Breast epithelium (tissue), 4 donors: ENCODE measurements at regions not wholly inside any gene's neighbourhood (a gene's known extent, or its start where the extent isn't known, plus 50 kb on each side); places are given as distances from the start of the nearest gene placed in this dataset.

Experiments
- DNase-seq, 2 donors: peaks; one replicate each; pipeline ENCODE4 v3.0.0-alpha.2; 2019; ENCODE audit warnings: low spot score in 2 of 2
- H3K27ac ChIP-seq, 2 donors: fragments of 200-600 bp; sonication (generic) in 1 of 2; one replicate each; pipeline ENCODE4 v1.5.1; 2016 to 2019; ENCODE audit warnings: mild to moderate bottlenecking in 1 of 2
- H3K27me3 ChIP-seq, 2 donors: fragments of 200-600 bp; sonication (generic) in 1 of 2; one replicate each; pipeline versions ENCODE4 v1.5.1 to v1.6.0; 2017 to 2019; ENCODE audit warnings: control low read depth in 1 of 2, mild to moderate bottlenecking in 1 of 2
- H3K36me3 ChIP-seq: fragments of 200-600 bp; one replicate; pipeline ENCODE4 v1.5.1; 2019
- H3K4me1 ChIP-seq, 2 donors: fragments of 200-600 bp; sonication (generic); one replicate each; pipeline ENCODE4 v1.5.1; 2016 to 2019; ENCODE audit warnings: control low read depth in 1 of 2
- H3K4me3 ChIP-seq, 3 donors: fragments of 200-600 bp; sonication (generic); 1 replicate in 2 of 3; 2 replicates in 1 of 3; pipeline ENCODE4 v1.5.1; 2016 to 2019; ENCODE audit warnings: mild to moderate bottlenecking in 3 of 3, moderate library complexity in 2 of 3
- H3K9me3 ChIP-seq, 2 donors: fragments of 200-600 bp; sonication (generic) in 1 of 2; one replicate each; pipeline ENCODE4 v1.5.1; 2016 to 2019; ENCODE audit warnings: control low read depth in 1 of 2
- POLR2A ChIP-seq: fragments of 450-650 bp; IDR thresholded peaks from one replicate; pipeline ENCODE4 v1.6.1; 2016; ENCODE audit warnings: antibody characterized with exemption, mild to moderate bottlenecking, moderate library complexity
- POLR2AphosphoS5 ChIP-seq, 3 donors: sonication (generic); formaldehyde crosslinking; IDR thresholded peaks; one replicate each; pipeline ENCODE4 v1.6.1; 2017; ENCODE audit warnings: antibody characterized with exemption in 3 of 3
- intact Hi-C: fragments of 100-400 bp; cut with DNase I; formaldehyde crosslinking; loops from one replicate; pipeline ENCODE4 v1.15.1; 2023; ENCODE audit warnings: low total_unique reads
- TF ChIP-seq, protein P1 (sequence below), 3 donors: fragments of 450-650 bp; IDR thresholded peaks; one replicate each; pipeline ENCODE4 v1.5.1; 2016 to 2017; ENCODE audit warnings: antibody characterized with exemption in 3 of 3, mild to moderate bottlenecking in 3 of 3, moderate library complexity in 3 of 3

DNA sequence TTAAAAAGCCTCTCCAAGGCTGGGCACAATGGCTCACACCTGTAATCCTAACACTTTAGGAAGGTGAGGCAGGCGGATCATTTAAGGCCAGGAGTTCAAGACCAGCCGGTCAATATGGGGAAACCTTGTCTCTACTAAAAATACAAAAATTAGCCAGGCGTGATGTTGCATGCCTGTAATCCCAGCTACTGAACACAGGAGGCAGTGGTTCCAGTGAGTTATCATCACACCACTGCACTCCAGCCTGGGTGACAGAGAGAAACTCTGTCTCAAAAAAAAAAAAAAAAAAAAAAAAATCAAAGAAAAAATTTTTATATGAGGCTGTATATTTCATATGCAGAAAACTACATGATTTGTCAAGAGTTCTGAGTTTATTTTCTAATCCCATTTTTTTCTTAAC is 1107.1 kb upstream of the TMPRSS15 start:
- H3K4me3 ChIP-seq = no peak overlapping the region
- H3K27ac ChIP-seq = no peak overlapping the region
- H3K36me3 ChIP-seq = no peaks in the 10 kb centered on the region
- no peaks in the 10 kb centered on the region for H3K4me1 ChIP-seq
- no peak for DNase-seq
- intact Hi-C loops = no loop called here
- no peak for TF ChIP-seq POLR2A
- TF ChIP-seq, protein P1, sequence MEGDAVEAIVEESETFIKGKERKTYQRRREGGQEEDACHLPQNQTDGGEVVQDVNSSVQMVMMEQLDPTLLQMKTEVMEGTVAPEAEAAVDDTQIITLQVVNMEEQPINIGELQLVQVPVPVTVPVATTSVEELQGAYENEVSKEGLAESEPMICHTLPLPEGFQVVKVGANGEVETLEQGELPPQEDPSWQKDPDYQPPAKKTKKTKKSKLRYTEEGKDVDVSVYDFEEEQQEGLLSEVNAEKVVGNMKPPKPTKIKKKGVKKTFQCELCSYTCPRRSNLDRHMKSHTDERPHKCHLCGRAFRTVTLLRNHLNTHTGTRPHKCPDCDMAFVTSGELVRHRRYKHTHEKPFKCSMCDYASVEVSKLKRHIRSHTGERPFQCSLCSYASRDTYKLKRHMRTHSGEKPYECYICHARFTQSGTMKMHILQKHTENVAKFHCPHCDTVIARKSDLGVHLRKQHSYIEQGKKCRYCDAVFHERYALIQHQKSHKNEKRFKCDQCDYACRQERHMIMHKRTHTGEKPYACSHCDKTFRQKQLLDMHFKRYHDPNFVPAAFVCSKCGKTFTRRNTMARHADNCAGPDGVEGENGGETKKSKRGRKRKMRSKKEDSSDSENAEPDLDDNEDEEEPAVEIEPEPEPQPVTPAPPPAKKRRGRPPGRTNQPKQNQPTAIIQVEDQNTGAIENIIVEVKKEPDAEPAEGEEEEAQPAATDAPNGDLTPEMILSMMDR (IDR thresholded peaks at IDR 0.05) = no peak
- no peak for TF ChIP-seq POLR2AphosphoS5 (IDR thresholded peaks at IDR 0.05)
- H3K27me3 ChIP-seq = no peaks in the 10 kb centered on the region
- peaks cover 4 to 17% of the 10 kb centered on the region in 2 donors for H3K9me3 ChIP-seq

DNA sequence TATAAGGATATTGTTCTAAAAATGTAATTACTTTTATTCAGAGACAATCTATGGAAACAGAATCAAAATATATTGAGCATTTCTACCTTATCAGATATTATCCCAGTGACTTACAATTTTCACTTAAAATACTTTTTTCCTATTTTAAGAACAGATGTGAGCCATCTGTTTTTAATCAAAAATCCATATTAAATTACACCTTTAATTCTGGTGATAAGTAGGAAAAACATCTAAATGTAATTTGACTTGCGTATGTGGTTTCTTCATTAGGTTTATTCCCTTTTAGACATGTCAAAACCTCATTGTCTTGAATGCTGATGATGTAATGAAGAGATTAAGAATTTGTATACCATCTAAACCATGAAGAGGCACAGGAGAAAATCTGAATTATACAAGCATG is 1118.8 kb upstream of the TMPRSS15 start:
- H3K4me1 ChIP-seq = no peaks in the 10 kb centered on the region
- H3K4me3 ChIP-seq = no peak overlapping the region
- no peak overlapping the region for H3K27ac ChIP-seq
- intact Hi-C loops = no loop called here
- DNase-seq = no peak
- no peaks in the 10 kb centered on the region for H3K27me3 ChIP-seq
- H3K9me3 ChIP-seq = no peaks in the 10 kb centered on the region
- no peaks in the 10 kb centered on the region for H3K36me3 ChIP-seq
- TF ChIP-seq POLR2A = no peak

DNA sequence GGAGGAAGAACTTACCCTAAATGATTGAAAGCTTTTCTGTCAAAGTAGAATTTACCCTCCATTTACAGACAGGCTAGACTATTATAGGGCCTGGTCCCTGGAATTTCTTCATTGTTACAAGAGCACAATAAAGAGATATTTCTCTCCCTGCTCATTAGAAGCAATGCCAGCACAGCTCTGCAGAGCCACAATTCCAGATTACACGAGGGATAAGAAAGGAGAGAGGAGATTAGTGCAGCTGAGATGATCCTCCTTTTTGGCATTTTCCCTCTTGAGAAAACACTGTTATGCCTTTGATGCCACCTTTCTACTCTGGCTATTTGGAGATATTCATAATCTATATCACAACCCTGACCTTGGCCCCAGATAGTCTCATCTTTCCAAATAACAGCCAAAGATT is 1119.5 kb upstream of the TMPRSS15 start:
- no peak for TF ChIP-seq POLR2AphosphoS5 (IDR thresholded peaks at IDR 0.05)
- no peak for TF ChIP-seq POLR2A
- TF ChIP-seq, protein P1 (IDR thresholded peaks at IDR 0.05) = no peak
- intact Hi-C loops = no loop called here
- no peak for DNase-seq
- Histone ChIP-seq H3K36me3 (no peaks in the 10 kb centered on the region), H3K27me3 (no peaks in the 10 kb centered on the region), H3K4me1 (no peaks in the 10 kb centered on the region), H3K27ac (no peak overlapping the region), H3K4me3 (no peak overlapping the region), H3K9me3 (no peaks in the 10 kb centered on the region)

DNA sequence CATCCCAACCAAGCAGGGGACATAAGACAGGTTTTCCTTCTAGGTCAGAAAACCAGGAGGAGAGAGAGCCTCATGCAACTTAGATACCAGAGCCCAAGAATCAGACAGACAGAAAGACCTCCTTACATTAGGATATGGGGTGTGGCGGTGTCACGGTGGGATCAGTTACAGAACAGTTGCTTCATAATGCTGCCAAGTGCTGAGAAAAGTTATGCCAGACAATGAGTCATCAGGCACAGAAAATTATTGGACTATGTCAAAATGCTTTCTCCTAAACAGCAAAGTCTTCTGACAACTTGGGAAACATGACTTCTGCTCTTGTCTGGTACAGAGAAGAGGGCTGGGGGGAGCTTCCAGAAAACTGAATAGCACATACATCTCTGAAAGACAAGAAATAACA is 1120.2 kb upstream of the TMPRSS15 start:
- intact Hi-C loops = loop anchor here (1.0 kb wide), 1 partner anchor 9 kb away; no protein-coding TSS in a partner anchor
- TF ChIP-seq, protein P1 (IDR thresholded peaks at IDR 0.05) = no peak
- TF ChIP-seq POLR2AphosphoS5 (IDR thresholded peaks at IDR 0.05) = no peak
- TF ChIP-seq POLR2A = no peak
- Histone ChIP-seq H3K9me3 (no peaks in the 10 kb centered on the region), H3K27me3 (no peaks in the 10 kb centered on the region), H3K36me3 (no peaks in the 10 kb centered on the region), H3K27ac (no peak overlapping the region), H3K4me3 (no peak overlapping the region), H3K4me1 (no peaks in the 10 kb centered on the region)
- DNase-seq = no peak

DNA sequence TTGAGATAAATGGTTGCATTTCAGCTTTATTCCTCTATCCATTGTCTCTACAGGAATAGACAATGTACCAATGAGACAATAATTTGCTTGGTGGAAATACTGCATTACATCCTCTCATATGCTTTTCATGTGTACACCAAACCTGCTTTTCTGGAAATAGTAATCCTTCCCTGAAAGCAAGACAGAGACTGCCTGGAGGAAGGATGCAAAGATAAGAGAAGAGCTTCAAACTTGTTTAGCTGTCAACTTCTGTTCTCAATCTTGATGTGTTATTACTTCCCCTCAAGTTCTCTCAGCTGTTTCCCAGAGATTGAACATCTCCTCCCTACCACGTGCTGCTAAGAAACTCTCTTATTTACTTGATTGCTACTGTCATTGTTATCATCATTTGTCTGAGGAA is 1125.4 kb upstream of the TMPRSS15 start:
- no peaks in the 10 kb centered on the region for H3K27me3 ChIP-seq
- no peak overlapping the region for H3K4me3 ChIP-seq
- intact Hi-C loops = no loop called here
- no peaks in the 10 kb centered on the region for H3K9me3 ChIP-seq
- TF ChIP-seq POLR2A (no peak), POLR2AphosphoS5 (IDR thresholded peaks at IDR 0.05) (no peak)
- TF ChIP-seq, protein P1 (IDR thresholded peaks at IDR 0.05) = no peak
- no peaks in the 10 kb centered on the region for H3K4me1 ChIP-seq
- no peak for DNase-seq
- H3K27ac ChIP-seq = no peak overlapping the region
- no peaks in the 10 kb centered on the region for H3K36me3 ChIP-seq

DNA sequence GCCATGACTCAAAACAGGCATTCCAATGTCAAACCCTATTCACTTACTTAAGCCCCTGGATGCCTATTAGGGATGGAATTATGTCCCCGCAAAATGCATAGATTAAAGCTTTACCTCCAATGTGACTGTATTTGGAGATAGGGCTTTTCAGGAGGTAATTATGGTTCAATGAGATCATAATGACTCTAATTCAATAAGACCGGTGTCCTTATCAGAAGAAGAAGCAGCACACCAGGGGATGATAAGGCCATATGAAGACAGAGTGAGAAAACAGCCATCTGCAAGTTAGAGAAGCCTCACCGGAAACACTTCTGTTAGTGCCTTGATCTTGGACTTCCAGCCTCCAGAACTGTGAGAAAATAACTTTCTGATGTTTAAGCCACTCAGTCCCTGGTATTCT is 1131.8 kb upstream of the TMPRSS15 start:
- intact Hi-C loops = no loop called here

More for the DNA sequence above, 1131.8 kb upstream of the TMPRSS15 start:
- no peak overlapping the region for H3K4me3 ChIP-seq
- H3K9me3 ChIP-seq = no peaks in the 10 kb centered on the region
- H3K4me1 ChIP-seq = no peaks in the 10 kb centered on the region
- no peaks in the 10 kb centered on the region for H3K36me3 ChIP-seq
- H3K27ac ChIP-seq = no peak overlapping the region
- TF ChIP-seq, protein P1 (IDR thresholded peaks at IDR 0.05) = no peak
- TF ChIP-seq POLR2AphosphoS5 (IDR thresholded peaks at IDR 0.05) (no peak), POLR2A (no peak)
- no peak for DNase-seq
- H3K27me3 ChIP-seq = no peaks in the 10 kb centered on the region
